OCI-LY3 (cell line): ENCODE measurements at regions not wholly inside any gene's neighbourhood (a gene's known extent, or its start where the extent isn't known, plus 50 kb on each side); places are given as distances from the start of the nearest gene placed in this dataset.

Experiments used
- CTCF ChIP-seq: fragments of 200-600, 300-600 bp; sonication (generic); IDR thresholded peaks from 2 replicates; pipeline ENCODE4 v1.5.1; 2014; ENCODE audit warnings: antibody characterized with exemption, low read length, low read depth
- EZH2phosphoT487 ChIP-seq: fragments of 200-600 bp; shearing (Covaris generic); IDR thresholded peaks from 2 replicates; pipeline ENCODE4 v1.6.1; 2018; ENCODE audit warnings: antibody characterized with exemption, mixed run types, low read depth

- TF ChIP-seq CTCF (peak; percentile 46), EZH2phosphoT487 (no peak)
Measured at GRCh38 chr14:39731912-39732311, 299.7 kb upstream of the FBXO33 start.
